ENCODE measurements at regions not wholly inside any gene's neighbourhood (a gene's known extent, or its start where the extent isn't known, plus 50 kb on each side); places are given as distances from the start of the nearest gene placed in this dataset.
A peak's percentile ranks its signal among the peaks of the same experiment; 100 is the strongest.

DNA sequence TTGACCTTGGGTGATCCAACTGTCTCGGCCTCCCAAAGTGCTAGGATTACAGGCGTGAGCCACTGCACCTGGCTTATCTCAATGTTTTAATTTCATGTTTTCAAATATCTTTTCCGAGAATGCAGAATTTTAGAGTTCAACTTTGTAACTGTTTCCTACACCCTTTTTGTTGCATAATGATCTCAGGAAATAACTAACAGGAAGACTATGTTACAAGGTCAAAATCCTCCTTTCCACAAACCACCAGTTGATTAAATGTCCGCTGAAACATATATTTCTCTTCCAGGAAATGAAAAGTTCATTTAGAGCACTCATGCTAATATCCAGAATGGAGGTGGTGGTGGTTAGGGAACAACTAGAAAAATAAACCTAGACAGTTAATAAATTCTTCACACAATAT lies 377.8 kb downstream of the PPP4R3C start:
- in situ Hi-C loops (cut with MboI; ENCODE audit: low sequenced_read_pairs), result no loop called here
- Histone ChIP-seq H3K9me3 (no peaks in the 10 kb centered on the region), H3K27me3 (ENCODE audit: low read depth) (no peaks in the 10 kb centered on the region), H3K4me3 (no peak overlapping the region), H3K36me3 (replicated peaks) (no peaks in the 10 kb centered on the region), H3K4me1 (peaks cover 12% of the 10 kb centered on the region)
- no peak for DNase-seq (ENCODE audit: low spot score in 2 of 2)

DNA sequence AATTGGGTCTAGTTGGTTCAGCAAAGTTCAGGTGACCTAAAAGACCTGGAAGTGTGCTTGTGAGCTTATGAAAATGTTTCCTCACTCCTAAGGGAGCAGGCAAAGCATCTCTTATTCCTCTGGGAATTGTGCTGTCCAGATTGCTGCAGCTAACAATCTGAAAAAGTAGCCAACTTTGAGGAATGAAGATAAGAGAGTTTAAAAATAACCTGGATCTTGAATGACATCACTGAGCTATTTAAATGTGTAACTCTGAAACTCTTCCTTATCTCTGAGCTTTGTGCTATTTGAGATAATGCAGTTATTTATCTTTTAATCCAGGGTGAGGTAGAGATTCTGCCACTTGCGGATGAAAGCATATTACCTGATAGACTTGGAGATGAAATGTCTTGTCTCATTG lies 384.8 kb downstream of the PPP4R3C start:
- Histone ChIP-seq H3K9me3 (no peaks in the 10 kb centered on the region), H3K27me3 (ENCODE audit: low read depth) (no peaks in the 10 kb centered on the region), H3K4me3 (no peak overlapping the region), H3K4me1 (no peaks in the 10 kb centered on the region), H3K36me3 (replicated peaks) (no peaks in the 10 kb centered on the region)
- in situ Hi-C loops (cut with MboI; ENCODE audit: low sequenced_read_pairs), result no loop called here
- DNase-seq (ENCODE audit: low spot score in 2 of 2), result no peak

DNA sequence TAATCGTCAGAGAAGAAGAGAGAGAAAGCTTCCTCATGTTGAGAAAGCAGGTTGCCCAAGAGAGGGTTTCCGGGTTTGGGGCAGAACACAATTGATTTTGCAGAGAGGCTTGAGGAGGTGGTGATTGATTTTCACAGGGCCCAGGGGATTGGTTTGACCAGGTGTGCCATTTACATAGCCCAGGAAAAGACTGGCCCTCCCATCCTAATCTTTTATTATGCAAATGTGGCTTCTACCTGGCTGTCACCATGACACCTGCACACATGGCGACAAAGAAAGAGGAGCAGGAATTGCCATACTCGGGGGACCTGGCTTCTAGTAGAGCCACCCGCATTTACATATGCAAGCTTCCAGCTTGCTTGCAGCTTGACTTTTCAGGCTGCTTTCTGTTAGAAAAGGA lies 405.3 kb downstream of the PPP4R3C start:
- Histone ChIP-seq H3K4me1 (no peaks in the 10 kb centered on the region), H3K27me3 (ENCODE audit: low read depth) (no peaks in the 10 kb centered on the region), H3K4me3 (no peak overlapping the region), H3K9me3 (no peaks in the 10 kb centered on the region), H3K36me3 (replicated peaks) (no peaks in the 10 kb centered on the region)
- in situ Hi-C loops (cut with MboI; ENCODE audit: low sequenced_read_pairs), result no loop called here
- no peak for DNase-seq (ENCODE audit: low spot score in 2 of 2)

GRCh38 chrX:27039332-27039731 lies 423.8 kb downstream of the PPP4R3C start:
- in situ Hi-C loops (cut with MboI; ENCODE audit: low sequenced_read_pairs), result no loop called here

DNA sequence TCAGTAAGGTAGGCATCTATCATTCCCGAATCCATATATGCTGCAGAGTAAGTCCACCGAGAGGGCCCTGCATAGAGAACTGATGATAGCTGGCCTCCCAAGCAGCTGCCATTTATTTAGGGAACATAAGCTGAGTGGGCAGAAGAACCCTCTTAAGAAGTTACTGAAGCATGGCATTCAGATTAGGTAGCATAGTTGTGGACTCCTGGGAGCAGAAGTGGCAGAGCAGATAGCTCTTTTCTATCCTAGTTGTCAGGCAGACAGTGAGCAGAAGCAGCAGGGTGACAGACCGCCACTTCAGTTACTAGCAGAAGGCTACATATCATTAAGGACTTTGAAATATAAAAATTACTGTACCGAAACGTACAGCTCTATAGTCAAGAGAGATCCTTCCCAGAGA lies 454.7 kb downstream of the PPP4R3C start:
- Histone ChIP-seq H3K4me3 (no peak overlapping the region), H3K4me1 (no peaks in the 10 kb centered on the region), H3K9me3 (no peaks in the 10 kb centered on the region), H3K27me3 (ENCODE audit: low read depth) (no peaks in the 10 kb centered on the region), H3K36me3 (replicated peaks) (no peaks in the 10 kb centered on the region)
- no peak for DNase-seq (ENCODE audit: low spot score in 2 of 2)
- in situ Hi-C loops (cut with MboI; ENCODE audit: low sequenced_read_pairs), result no loop called here

More at GRCh38 chrX:27039332-27039731, 423.8 kb downstream of the PPP4R3C start:
- Histone ChIP-seq H3K27me3 (ENCODE audit: low read depth) (no peaks in the 10 kb centered on the region), H3K36me3 (replicated peaks) (no peaks in the 10 kb centered on the region), H3K4me1 (no peaks in the 10 kb centered on the region), H3K4me3 (no peak overlapping the region), H3K9me3 (no peaks in the 10 kb centered on the region)
- DNase-seq (ENCODE audit: low spot score in 2 of 2), result no peak

DNA sequence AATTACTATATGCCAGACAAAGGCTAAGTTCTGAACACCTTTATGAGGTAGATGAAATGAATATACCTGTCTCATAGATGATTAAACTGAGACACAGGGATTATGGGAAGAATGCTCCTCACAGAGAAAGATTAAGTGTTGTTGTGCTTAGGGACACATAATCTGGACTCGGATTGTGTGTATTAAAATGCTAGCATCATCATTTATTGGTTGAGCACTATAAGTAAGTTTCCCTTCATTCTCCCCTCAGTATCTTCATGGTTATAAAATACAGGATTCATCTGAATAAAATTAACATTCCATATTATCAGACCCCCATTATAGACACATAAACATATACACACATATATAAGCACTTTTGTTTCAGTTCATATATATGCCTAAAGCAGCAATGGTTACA lies 463.5 kb downstream of the PPP4R3C start:
- Histone ChIP-seq H3K4me3 (no peak overlapping the region), H3K36me3 (replicated peaks) (no peaks in the 10 kb centered on the region), H3K4me1 (no peaks in the 10 kb centered on the region), H3K27me3 (ENCODE audit: low read depth) (no peaks in the 10 kb centered on the region), H3K9me3 (no peaks in the 10 kb centered on the region)
- in situ Hi-C loops (cut with MboI; ENCODE audit: low sequenced_read_pairs), result no loop called here
- no peak for DNase-seq (ENCODE audit: low spot score in 2 of 2)

DNA sequence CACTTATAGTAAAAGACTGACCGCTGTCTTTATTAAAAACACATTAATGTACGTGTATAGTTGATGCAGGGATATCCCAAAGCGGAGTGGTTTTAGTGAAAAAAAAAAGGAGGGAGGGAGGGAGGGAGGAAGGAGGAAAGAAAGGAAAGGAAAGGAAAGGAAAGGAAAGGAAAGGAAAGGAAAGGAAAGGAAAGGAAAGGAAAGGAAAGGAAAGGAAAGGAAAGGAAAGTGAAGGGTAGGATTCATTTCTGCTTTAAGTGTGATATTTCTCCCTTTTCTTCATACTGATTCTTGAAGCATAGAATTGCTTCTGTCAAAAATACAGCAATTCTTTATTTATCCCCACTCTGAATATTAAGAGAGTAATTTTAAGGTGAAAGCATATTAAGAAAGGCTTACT lies 504.9 kb downstream of the PPP4R3C start:
- H3K27me3 ChIP-seq (ENCODE audit: low read depth), result no peaks in the 10 kb centered on the region
- in situ Hi-C loops (cut with MboI; ENCODE audit: low sequenced_read_pairs), result no loop called here
- no peaks in the 10 kb centered on the region for H3K4me1 ChIP-seq
- no peaks in the 10 kb centered on the region for H3K9me3 ChIP-seq
- no peak for DNase-seq (ENCODE audit: low spot score in 2 of 2)
- H3K4me3 ChIP-seq, result no peak overlapping the region
- H3K36me3 ChIP-seq (replicated peaks), result no peaks in the 10 kb centered on the region

GRCh38 chrX:26954029-26954428 lies 509.1 kb downstream of the PPP4R3C start:
- H3K36me3 ChIP-seq (replicated peaks), result no peaks in the 10 kb centered on the region
- DNase-seq (ENCODE audit: low spot score in 2 of 2), result no peak
- no peaks in the 10 kb centered on the region for H3K4me1 ChIP-seq
- no peaks in the 10 kb centered on the region for H3K9me3 ChIP-seq
- in situ Hi-C loops (cut with MboI; ENCODE audit: low sequenced_read_pairs), result no loop called here
- no peak overlapping the region for H3K4me3 ChIP-seq
- no peaks in the 10 kb centered on the region for H3K27me3 ChIP-seq (ENCODE audit: low read depth)

- no peaks in the 10 kb centered on the region for H3K27me3 ChIP-seq (ENCODE audit: low read depth)
- in situ Hi-C loops (cut with MboI; ENCODE audit: low sequenced_read_pairs), result no loop called here
- H3K4me1 ChIP-seq, result no peaks in the 10 kb centered on the region
- no peaks in the 10 kb centered on the region for H3K36me3 ChIP-seq (replicated peaks)
- H3K9me3 ChIP-seq, result no peaks in the 10 kb centered on the region
- H3K4me3 ChIP-seq, result no peak overlapping the region
- no peak for DNase-seq (ENCODE audit: low spot score in 2 of 2)
These were observed 510.9 kb downstream of the PPP4R3C start for GRCh38 chrX:26952213-26952612.

DNA sequence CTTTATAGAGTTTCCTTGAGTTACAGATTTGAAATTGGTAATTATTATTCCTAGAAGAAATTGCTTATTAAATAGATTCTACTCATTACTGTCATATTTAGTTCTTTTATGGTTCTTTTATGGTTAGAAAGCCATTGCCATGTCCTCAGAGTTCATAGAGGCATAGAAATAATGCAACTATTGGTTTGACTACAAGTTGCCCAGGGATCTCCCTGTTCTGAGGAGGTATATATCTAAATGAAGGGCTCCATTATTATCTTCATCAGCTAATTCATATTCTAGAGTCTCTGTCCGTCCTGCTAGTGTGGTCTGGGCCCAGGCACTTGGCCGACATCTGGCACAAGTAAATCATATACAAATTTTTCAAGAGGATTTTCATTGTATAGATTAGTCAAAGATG lies 535.7 kb downstream of the PPP4R3C start:
- Histone ChIP-seq H3K4me1 (no peaks in the 10 kb centered on the region), H3K9me3 (no peaks in the 10 kb centered on the region), H3K4me3 (no peak overlapping the region), H3K36me3 (replicated peaks) (no peaks in the 10 kb centered on the region), H3K27me3 (ENCODE audit: low read depth) (no peaks in the 10 kb centered on the region)
- DNase-seq (ENCODE audit: low spot score in 2 of 2), result no peak
- in situ Hi-C loops (cut with MboI; ENCODE audit: low sequenced_read_pairs), result no loop called here

- H3K27me3 ChIP-seq (ENCODE audit: low read depth), result no peaks in the 10 kb centered on the region
- no peak for DNase-seq (ENCODE audit: low spot score in 2 of 2)
- H3K36me3 ChIP-seq (replicated peaks), result no peaks in the 10 kb centered on the region
- no peaks in the 10 kb centered on the region for H3K9me3 ChIP-seq
- no peaks in the 10 kb centered on the region for H3K4me1 ChIP-seq
- in situ Hi-C loops (cut with MboI; ENCODE audit: low sequenced_read_pairs), result no loop called here
- H3K4me3 ChIP-seq, result no peak overlapping the region
These were observed 538.1 kb downstream of the PPP4R3C start for GRCh38 chrX:26925088-26925487.

DNA sequence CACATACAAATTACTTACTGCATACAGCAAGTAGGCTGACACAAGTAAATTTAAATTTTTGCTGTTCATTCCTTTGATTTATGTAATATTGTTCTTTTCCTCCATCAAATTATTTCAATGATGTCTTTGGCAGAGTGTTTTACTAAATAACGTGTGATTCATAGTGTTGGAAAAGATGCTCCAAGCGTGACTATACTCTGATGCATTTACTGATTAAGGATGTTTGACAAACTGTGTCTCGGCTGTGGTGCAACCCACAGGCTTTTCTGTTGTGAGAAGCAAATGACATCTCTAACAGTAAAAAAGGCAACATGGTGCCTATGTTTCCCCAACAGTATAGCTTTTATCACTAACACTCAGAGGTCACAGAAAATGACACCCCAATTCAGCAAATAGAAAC lies 540.9 kb downstream of the PPP4R3C start:
- in situ Hi-C loops (cut with MboI; ENCODE audit: low sequenced_read_pairs), result no loop called here
- no peak for DNase-seq (ENCODE audit: low spot score in 2 of 2)
- H3K4me1 ChIP-seq, result no peaks in the 10 kb centered on the region
- H3K36me3 ChIP-seq (replicated peaks), result no peaks in the 10 kb centered on the region
- H3K9me3 ChIP-seq, result no peaks in the 10 kb centered on the region
- no peaks in the 10 kb centered on the region for H3K27me3 ChIP-seq (ENCODE audit: low read depth)
- H3K4me3 ChIP-seq, result no peak overlapping the region

- Histone ChIP-seq H3K4me1 (no peaks in the 10 kb centered on the region), H3K4me3 (no peak overlapping the region), H3K27me3 (ENCODE audit: low read depth) (no peaks in the 10 kb centered on the region), H3K9me3 (no peaks in the 10 kb centered on the region), H3K36me3 (replicated peaks) (no peaks in the 10 kb centered on the region)
- in situ Hi-C loops (cut with MboI; ENCODE audit: low sequenced_read_pairs), result no loop called here
- peak; percentile 29 to 58 for DNase-seq (ENCODE audit: low spot score in 2 of 2)
These were observed 544.5 kb downstream of the PPP4R3C start for GRCh38 chrX:26918631-26919030.

- no peaks in the 10 kb centered on the region for H3K4me1 ChIP-seq
- no peak for DNase-seq (ENCODE audit: low spot score in 2 of 2)
- no peak overlapping the region for H3K4me3 ChIP-seq
- in situ Hi-C loops (cut with MboI; ENCODE audit: low sequenced_read_pairs), result no loop called here
- H3K27me3 ChIP-seq (ENCODE audit: low read depth), result no peaks in the 10 kb centered on the region
- no peaks in the 10 kb centered on the region for H3K36me3 ChIP-seq (replicated peaks)
- H3K9me3 ChIP-seq, result no peaks in the 10 kb centered on the region
These were observed 546.1 kb downstream of the PPP4R3C start for GRCh38 chrX:26916991-26917390.

- no peak for DNase-seq (ENCODE audit: low spot score in 2 of 2)
These were observed 548.1 kb downstream of the PPP4R3C start for GRCh38 chrX:26915064-26915463.

More at GRCh38 chrX:26915064-26915463, 548.1 kb downstream of the PPP4R3C start:
- Histone ChIP-seq H3K27me3 (ENCODE audit: low read depth) (no peaks in the 10 kb centered on the region), H3K36me3 (replicated peaks) (no peaks in the 10 kb centered on the region), H3K4me3 (no peak overlapping the region), H3K4me1 (no peaks in the 10 kb centered on the region), H3K9me3 (no peaks in the 10 kb centered on the region)
- in situ Hi-C loops (cut with MboI; ENCODE audit: low sequenced_read_pairs), result no loop called here

All from HAP-1 (cell line).